ENCODE measurements at regions not wholly inside any gene's neighbourhood (a gene's known extent, or its start where the extent isn't known, plus 50 kb on each side); places are given as distances from the start of the nearest gene placed in this dataset.

DNA sequence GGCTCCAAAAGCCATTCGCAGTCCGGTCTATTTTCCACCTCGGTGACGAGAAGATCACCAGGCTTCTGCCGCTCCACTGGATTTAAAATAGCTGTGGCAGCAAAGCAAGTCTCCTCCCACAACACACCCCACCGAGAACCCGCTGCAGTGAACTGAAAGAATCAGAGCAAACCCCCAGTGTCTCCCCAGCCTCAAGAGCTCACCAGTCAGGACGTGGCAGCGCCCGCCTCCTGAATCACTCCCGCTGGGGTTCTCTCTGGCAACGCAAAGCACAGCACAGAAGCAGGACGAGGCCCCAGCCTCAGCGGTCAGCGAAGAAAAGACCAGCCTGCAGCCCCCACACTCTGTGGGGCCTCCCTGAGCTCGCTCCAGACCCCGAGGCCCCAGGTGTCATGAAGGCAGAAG, 126.1 kb upstream of the PPP2R2D start:
- H3K23me2 ChIP-seq (ENCODE audit: insufficient read length, low read depth, low read length, poor library complexity, severe bottlenecking): no peaks in the 10 kb centered on the region
- Mint-ChIP-seq H3K4me1 (peaks cover 10 to 24% of the 10 kb centered on the region in 2 experiments), H3K4me3 (no peak overlapping the region), H3K36me3 (ENCODE audit: insufficient read depth in 1 of 3, low read depth in 3 of 3) (peaks cover 16 to 20% (median 19%) of the 10 kb centered on the region in 3 experiments), H3K27ac (no peak overlapping the region), H3K9me3 (peaks cover 40 to 42% of the 10 kb centered on the region in 2 experiments), H3K27me3 (ENCODE audit: low read depth) (peaks cover 15% of the 10 kb centered on the region)
- WGBS (ENCODE audit: extremely low coverage, insufficient read length, low lambda C conversion rate): no CpG with 5 or more reads among the region's 17 CpGs
- H3K79me1 ChIP-seq (ENCODE audit: insufficient read depth, low read depth, low read length, poor library complexity, severe bottlenecking): no peaks in the 10 kb centered on the region
- peak; percentile 19 for DNase-seq
- no peak overlapping the region for H2BK20ac ChIP-seq (ENCODE audit: low read depth, low read length, poor library complexity, severe bottlenecking)
- H4K8ac ChIP-seq (replicated peaks; ENCODE audit: insufficient read length, low read depth, low read length): no peak overlapping the region
- H3K56ac ChIP-seq (ENCODE audit: insufficient read length, low read depth, low read length): no peak overlapping the region
- no peak overlapping the region for H3K14ac ChIP-seq (ENCODE audit: insufficient read depth, low read length)
- H3K4me1 ChIP-seq (ENCODE audit: insufficient read depth, low read length): no peaks in the 10 kb centered on the region
- H4K91ac ChIP-seq (ENCODE audit: insufficient read length, low read depth, low read length): no peak overlapping the region
- H3K4me2 ChIP-seq (ENCODE audit: insufficient read depth, insufficient read length, low read length): no peak overlapping the region
- peaks cover 24% of the 10 kb centered on the region for H3K9me3 ChIP-seq (ENCODE audit: control insufficient read depth, low read depth, low read length)
- TF ChIP-seq, protein P1, sequence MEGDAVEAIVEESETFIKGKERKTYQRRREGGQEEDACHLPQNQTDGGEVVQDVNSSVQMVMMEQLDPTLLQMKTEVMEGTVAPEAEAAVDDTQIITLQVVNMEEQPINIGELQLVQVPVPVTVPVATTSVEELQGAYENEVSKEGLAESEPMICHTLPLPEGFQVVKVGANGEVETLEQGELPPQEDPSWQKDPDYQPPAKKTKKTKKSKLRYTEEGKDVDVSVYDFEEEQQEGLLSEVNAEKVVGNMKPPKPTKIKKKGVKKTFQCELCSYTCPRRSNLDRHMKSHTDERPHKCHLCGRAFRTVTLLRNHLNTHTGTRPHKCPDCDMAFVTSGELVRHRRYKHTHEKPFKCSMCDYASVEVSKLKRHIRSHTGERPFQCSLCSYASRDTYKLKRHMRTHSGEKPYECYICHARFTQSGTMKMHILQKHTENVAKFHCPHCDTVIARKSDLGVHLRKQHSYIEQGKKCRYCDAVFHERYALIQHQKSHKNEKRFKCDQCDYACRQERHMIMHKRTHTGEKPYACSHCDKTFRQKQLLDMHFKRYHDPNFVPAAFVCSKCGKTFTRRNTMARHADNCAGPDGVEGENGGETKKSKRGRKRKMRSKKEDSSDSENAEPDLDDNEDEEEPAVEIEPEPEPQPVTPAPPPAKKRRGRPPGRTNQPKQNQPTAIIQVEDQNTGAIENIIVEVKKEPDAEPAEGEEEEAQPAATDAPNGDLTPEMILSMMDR (conservative IDR thresholded peaks at IDR 0.05): no peak
- H3K18ac ChIP-seq (ENCODE audit: insufficient read length, low read depth, low read length): no peak overlapping the region
- H2BK5ac ChIP-seq (ENCODE audit: insufficient read length, low read length): no peak overlapping the region
- no peaks in the 10 kb centered on the region for H4K20me1 ChIP-seq (ENCODE audit: control insufficient read depth, insufficient read depth, insufficient read length)
- H2AK5ac ChIP-seq (ENCODE audit: insufficient read length, low read length): no peak overlapping the region
- no peak overlapping the region for H3K4ac ChIP-seq (ENCODE audit: low read depth, low read length)
- no peak overlapping the region for H3K27ac ChIP-seq (ENCODE audit: insufficient read length, low read depth, low read length)
- no peak overlapping the region for H3K23ac ChIP-seq (ENCODE audit: insufficient read length, low read depth, low read length)
- no peaks in the 10 kb centered on the region for H3K27me3 ChIP-seq (ENCODE audit: insufficient read depth, low read length)
- no peak overlapping the region for H2AFZ ChIP-seq (ENCODE audit: low read length)
- H2BK15ac ChIP-seq (ENCODE audit: low read depth, low read length): no peak overlapping the region
- H2BK12ac ChIP-seq (ENCODE audit: insufficient read length, low read depth, low read length): no peak overlapping the region
- no peak overlapping the region for H3T11ph ChIP-seq (ENCODE audit: low read length)
- no peak overlapping the region for H4K5ac ChIP-seq (ENCODE audit: insufficient read length, low read depth, low read length)
- H2BK120ac ChIP-seq (ENCODE audit: low read depth, low read length, poor library complexity, severe bottlenecking): no peak overlapping the region
- H3K79me2 ChIP-seq (ENCODE audit: insufficient read depth, low read length): no peaks in the 10 kb centered on the region
- H3K9ac ChIP-seq (ENCODE audit: extremely low read depth, insufficient read length, low read length): no peak overlapping the region
